Ascending aorta (tissue), 2 donors: ENCODE measurements at regions not wholly inside any gene's neighbourhood (a gene's known extent, or its start where the extent isn't known, plus 50 kb on each side); places are given as distances from the start of the nearest gene placed in this dataset.

ENCODE experiments used
- DNase-seq, 2 donors: peaks; one replicate each; pipeline ENCODE4 v3.0.0-alpha.2; 2019; ENCODE audit warnings: low spot score in 2 of 2
- H3K27ac ChIP-seq, 2 donors: fragments of 200-600 bp; sonication (generic); one replicate each; pipeline ENCODE4 v1.5.1; 2016 to 2017; ENCODE audit warnings: mild to moderate bottlenecking in 1 of 2
- H3K27me3 ChIP-seq: fragments of 200-600 bp; sonication (generic); one replicate; pipeline ENCODE4 v1.5.1; 2017
- H3K36me3 ChIP-seq, 2 donors: fragments of 200-600 bp; sonication (generic); one replicate each; pipeline ENCODE4 v1.5.1; 2016
- H3K4me1 ChIP-seq, 2 donors: fragments of 200-600 bp; sonication (generic); one replicate each; pipeline ENCODE4 v1.5.1; 2016 to 2017; ENCODE audit warnings: mild to moderate bottlenecking in 1 of 2
- H3K4me3 ChIP-seq, 2 donors: fragments of 200-600 bp; sonication (generic); one replicate each; pipeline ENCODE4 v1.5.1; 2016 to 2017; ENCODE audit warnings: mild to moderate bottlenecking in 1 of 2
- H3K9me3 ChIP-seq, 2 donors: fragments of 200-600 bp; sonication (generic); one replicate each; pipeline ENCODE4 v1.5.1; 2016
- intact Hi-C: fragments of 100-400 bp; cut with DNase I; formaldehyde crosslinking; loops from one replicate; pipeline ENCODE4 v1.15.1; 2023
- TF ChIP-seq, protein P1 (sequence below), 3 experiments: fragments of 200-600 bp in 2 of 3; fragments of 450-650 bp in 1 of 3; sonication (generic) in 2 of 3; IDR thresholded peaks; one replicate each; pipeline ENCODE4 v1.5.1; 2016 to 2019; ENCODE audit warnings: antibody characterized with exemption in 3 of 3, mild to moderate bottlenecking in 1 of 3, moderate library complexity in 1 of 3

- H3K9me3 ChIP-seq, result no peaks in the 10 kb centered on the region
- intact Hi-C loops, result no loop called here
- H3K4me3 ChIP-seq, result no peak overlapping the region
- H3K27me3 ChIP-seq, result no peaks in the 10 kb centered on the region
- TF ChIP-seq, protein P1, sequence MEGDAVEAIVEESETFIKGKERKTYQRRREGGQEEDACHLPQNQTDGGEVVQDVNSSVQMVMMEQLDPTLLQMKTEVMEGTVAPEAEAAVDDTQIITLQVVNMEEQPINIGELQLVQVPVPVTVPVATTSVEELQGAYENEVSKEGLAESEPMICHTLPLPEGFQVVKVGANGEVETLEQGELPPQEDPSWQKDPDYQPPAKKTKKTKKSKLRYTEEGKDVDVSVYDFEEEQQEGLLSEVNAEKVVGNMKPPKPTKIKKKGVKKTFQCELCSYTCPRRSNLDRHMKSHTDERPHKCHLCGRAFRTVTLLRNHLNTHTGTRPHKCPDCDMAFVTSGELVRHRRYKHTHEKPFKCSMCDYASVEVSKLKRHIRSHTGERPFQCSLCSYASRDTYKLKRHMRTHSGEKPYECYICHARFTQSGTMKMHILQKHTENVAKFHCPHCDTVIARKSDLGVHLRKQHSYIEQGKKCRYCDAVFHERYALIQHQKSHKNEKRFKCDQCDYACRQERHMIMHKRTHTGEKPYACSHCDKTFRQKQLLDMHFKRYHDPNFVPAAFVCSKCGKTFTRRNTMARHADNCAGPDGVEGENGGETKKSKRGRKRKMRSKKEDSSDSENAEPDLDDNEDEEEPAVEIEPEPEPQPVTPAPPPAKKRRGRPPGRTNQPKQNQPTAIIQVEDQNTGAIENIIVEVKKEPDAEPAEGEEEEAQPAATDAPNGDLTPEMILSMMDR (IDR thresholded peaks at IDR 0.05), result no peak
- no peaks in the 10 kb centered on the region for H3K4me1 ChIP-seq
- no peak for DNase-seq
- no peak overlapping the region for H3K27ac ChIP-seq
- no peaks in the 10 kb centered on the region for H3K36me3 ChIP-seq
These were observed 157.0 kb downstream of the TMEM26 start for GRCh38 chr10:61296161-61296560.

DNA sequence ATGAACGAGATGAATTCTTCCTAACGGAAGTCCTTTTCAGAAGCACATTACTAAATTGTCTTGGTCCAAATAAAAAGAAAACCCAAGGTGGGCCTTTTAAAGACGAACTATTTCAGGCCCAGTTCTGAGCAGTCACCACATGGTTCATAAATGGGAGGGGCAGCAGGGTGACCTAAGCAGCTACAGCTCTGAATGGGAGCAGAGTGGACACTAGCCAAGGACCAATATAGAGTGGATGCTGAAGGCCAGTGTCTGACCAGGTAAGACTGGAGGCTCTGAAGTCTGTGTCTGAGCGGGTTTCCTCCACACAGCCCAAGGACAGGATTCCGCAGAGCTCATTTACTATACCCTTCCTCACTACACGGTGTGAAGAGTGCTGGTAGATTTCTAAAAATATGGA lies 159.1 kb downstream of the TMEM26 start:
- TF ChIP-seq, protein P1 (IDR thresholded peaks at IDR 0.05), result no peak
- intact Hi-C loops, result no loop called here
- DNase-seq, result no peak
- H3K27ac ChIP-seq, result no peak overlapping the region
- H3K4me1 ChIP-seq, result no peaks in the 10 kb centered on the region
- H3K36me3 ChIP-seq, result no peaks in the 10 kb centered on the region
- no peaks in the 10 kb centered on the region for H3K9me3 ChIP-seq
- no peak overlapping the region for H3K4me3 ChIP-seq
- no peaks in the 10 kb centered on the region for H3K27me3 ChIP-seq

- H3K4me1 ChIP-seq, result no peaks in the 10 kb centered on the region
- intact Hi-C loops, result no loop called here
- TF ChIP-seq, protein P1 (IDR thresholded peaks at IDR 0.05), result no peak
These were observed 163.4 kb downstream of the TMEM26 start for GRCh38 chr10:61289813-61290212.

GRCh38 chr10:61286686-61287085 lies 166.5 kb downstream of the TMEM26 start:
- TF ChIP-seq, protein P1 (IDR thresholded peaks at IDR 0.05), result no peak
- DNase-seq, result no peak
- Histone ChIP-seq H3K27ac (no peak overlapping the region), H3K4me1 (no peaks in the 10 kb centered on the region), H3K4me3 (no peak overlapping the region), H3K36me3 (no peaks in the 10 kb centered on the region), H3K9me3 (no peaks in the 10 kb centered on the region), H3K27me3 (no peaks in the 10 kb centered on the region)
- intact Hi-C loops, result no loop called here

More at GRCh38 chr10:61289813-61290212, 163.4 kb downstream of the TMEM26 start:
- Histone ChIP-seq H3K9me3 (no peaks in the 10 kb centered on the region), H3K36me3 (no peaks in the 10 kb centered on the region), H3K4me3 (no peak overlapping the region), H3K27ac (no peak overlapping the region), H3K27me3 (no peaks in the 10 kb centered on the region)
- DNase-seq, result no peak

DNA sequence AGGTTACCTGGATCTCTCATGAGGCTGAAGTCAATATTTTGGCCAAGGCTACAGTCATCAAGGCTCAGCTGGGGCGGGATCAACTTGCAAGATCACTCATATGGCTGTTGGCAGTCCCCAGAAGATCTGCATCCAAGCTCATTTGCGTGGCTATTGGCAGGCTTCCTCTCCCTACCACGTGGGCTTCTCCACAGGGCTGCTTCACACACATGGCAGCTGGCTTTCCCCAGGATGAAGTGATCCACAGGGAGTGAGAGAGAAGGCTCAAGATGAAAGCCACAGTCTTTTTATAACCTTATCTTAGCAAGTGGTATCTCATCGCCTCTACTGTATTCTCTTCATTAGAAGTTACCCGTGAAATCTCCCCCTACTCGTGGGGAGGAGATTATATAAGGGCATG lies 167.4 kb downstream of the TMEM26 start:
- H3K27me3 ChIP-seq, result no peaks in the 10 kb centered on the region
- TF ChIP-seq, protein P1 (IDR thresholded peaks at IDR 0.05), result no peak
- H3K9me3 ChIP-seq, result no peaks in the 10 kb centered on the region
- no peak for DNase-seq
- no peak overlapping the region for H3K27ac ChIP-seq
- no peaks in the 10 kb centered on the region for H3K4me1 ChIP-seq
- intact Hi-C loops, result loop anchor here (2.0 kb wide), 2 partner anchors 145 to 321 kb away; no protein-coding TSS in a partner anchor
- H3K36me3 ChIP-seq, result no peaks in the 10 kb centered on the region
- H3K4me3 ChIP-seq, result no peak overlapping the region
